Activated effector memory CD4-positive, alpha-beta T cell treated with anti-CD3 and anti-CD28 coated beads, Interleukin-2, amount 50 U/mL, for 16 hours (primary cell): ENCODE measurements at regions not wholly inside any gene's neighbourhood (a gene's known extent, or its start where the extent isn't known, plus 50 kb on each side); places are given as distances from the start of the nearest gene placed in this dataset.

ENCODE experiments used
- DNase-seq: peaks from one replicate; pipeline ENCODE4 v3.0.0-alpha.2; 2020

GRCh38 chr5:5981562-5981961, 396.8 kb downstream of the MED10 start:
- DNase-seq, result no peak

DNA sequence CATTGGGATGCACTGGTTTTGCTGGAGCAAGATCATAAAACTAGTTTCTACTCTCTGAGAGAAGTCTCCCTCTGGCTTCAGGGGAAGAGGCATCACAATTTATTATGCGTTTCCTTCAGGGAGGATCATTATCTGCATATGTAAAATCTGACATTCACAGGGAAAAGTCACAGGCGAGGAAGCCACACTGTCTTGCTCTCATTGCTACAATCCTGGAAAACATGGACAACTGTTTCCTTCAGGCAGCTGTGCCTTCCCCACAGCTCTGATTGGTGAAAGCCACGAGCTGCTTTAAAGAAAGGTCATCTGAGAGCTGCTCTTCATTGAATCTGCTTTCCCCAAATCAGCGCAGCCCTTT, 397.8 kb downstream of the MED10 start:
- no peak for DNase-seq

- no peak for DNase-seq
Measured at GRCh38 chr5:5979761-5980537, 398.4 kb downstream of the MED10 start.

DNA sequence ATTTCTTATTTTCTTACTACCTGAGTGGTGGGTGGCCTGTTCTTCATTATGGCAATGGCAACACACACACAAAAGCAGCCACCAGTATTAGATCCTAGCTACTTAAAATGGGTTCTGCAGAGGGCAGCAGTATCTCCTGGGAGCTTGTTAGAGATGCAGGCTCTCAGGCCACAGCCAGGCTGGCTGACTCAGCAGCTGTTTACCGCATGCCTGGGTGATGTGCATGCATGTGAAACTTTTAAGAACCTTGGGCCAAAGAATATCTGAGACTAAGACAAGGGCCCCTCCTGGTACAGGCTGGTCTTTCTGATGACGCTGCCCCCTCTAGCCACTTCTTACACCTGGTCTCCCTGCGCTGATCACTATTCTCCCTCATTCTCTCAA, 399.0 kb downstream of the MED10 start:
- DNase-seq, result no peak

DNA sequence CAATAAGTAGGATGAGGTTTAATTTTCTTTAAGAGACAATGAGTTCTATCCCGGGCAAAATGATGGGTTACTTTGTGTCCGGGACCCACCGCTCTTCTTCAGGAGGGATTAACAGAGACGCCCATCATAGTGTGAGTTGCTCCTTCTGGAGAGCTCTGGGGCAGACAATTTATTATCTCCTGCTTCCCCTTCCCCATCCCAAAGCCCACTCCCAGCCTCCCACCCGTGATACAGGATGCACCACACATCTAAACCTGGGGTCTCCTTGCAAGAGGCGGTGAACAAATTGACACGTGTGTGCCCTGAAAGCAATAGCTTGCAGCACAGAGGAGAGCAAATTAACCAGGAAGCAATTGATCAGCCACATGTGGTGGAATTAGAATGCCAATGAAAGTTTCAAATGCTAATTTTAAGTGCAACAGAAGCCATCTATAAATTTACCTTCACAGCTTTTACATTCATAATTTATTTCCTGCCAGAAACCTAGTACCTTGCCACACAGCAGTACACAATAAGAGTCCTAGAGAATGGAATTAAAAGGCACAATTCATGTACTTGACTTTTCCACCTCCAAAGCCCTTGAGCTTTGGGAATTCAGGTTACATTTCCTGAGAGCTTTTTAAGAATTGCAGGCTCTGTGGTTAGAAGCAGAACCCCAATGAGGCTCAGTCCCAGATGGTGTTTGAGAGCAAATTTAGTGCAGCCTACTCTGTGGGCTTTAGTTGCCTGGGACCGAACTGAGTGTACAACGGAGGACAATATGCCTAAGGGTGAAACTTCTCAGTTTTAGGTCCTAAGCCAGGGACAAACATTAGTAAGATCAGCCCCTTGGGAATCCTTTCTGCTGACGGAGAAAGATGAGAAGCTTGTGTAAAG, 399.6 kb downstream of the MED10 start:
- DNase-seq, result no peak

- DNase-seq, result no peak
Measured at GRCh38 chr5:5971203-5971602, 407.1 kb downstream of the MED10 start.

- DNase-seq, result no peak
Measured at GRCh38 chr5:5969942-5970483, 408.3 kb downstream of the MED10 start.

DNA sequence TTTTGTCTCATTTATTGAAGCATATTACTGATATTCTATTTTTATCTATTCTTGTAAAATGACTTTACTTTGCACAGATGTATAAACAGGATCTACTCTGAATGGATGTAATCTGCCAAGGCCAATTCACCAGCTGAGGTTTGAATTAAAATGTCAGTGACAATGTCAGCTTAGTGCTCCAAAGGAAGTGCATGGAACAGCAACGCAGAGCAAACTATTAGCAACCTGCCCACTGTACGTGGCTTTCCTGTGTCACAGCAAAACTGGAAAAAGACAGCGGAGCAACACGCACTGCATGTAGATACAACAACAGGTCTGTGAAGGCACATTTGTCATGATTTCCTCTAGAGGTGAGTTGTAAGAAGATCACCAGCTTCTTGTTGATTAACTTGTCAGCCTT, 409.4 kb downstream of the MED10 start:
- no peak for DNase-seq

GRCh38 chr5:5967944-5968343, 410.4 kb downstream of the MED10 start:
- DNase-seq, result no peak

DNA sequence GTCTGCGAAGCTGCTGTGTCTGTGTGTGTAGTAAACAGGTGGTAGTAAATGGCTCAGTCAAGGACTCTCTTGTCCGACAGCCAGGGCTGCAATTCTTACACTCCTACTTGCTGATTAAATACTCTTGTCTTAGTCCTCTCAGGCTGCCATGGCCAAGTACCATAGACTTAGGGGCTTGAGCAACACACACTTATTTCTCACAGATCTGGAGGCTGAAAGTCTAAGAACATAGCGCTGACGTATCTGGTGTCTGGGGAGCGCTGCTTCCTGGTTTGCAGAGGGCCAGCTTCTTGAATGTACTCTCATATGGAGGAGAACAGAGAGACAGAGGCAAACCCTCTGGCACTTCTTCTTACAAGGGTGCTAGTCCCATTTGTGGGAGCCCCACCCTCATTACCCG, 411.0 kb downstream of the MED10 start:
- DNase-seq, result no peak

DNA sequence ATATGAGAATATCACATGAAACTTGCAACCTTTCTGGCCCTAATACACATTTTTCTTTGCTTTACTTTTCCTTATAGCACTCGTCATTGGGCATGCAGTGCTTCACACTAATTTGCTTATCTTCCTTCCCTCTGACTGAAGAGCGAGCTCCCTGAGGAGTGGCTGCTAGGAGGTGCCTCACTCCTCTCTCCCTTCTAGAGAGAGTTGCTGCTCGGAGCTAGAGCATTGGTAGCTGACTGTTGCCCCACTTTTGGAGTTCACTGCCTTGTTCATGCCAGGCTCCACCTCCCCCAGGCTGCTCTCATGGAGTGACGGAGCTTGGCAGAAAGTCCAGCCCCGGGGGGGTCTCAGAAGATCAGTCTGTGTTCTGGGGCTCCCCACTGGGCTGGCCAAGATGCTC, 413.2 kb downstream of the MED10 start:
- no peak for DNase-seq

DNA sequence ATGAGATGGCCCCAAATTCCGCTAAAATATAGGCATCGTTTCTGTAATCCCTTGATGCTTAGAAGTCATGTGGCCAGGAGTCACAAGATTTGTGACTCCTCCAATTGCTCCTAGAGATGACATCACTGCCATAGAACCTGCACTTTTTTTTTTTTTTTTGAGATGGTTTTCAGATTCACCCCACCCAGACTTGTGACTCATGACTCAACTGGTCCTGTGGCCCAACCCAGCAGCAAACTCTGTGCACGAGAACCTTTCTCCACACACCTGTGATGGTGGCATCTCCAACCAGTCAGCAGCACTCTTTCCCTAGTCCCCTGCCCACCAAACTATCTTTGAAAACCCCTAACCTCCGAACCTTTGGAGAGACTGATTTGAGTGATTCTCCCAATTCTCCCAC, 414.0 kb downstream of the MED10 start:
- DNase-seq, result no peak

GRCh38 chr5:5957737-5958136, 420.6 kb downstream of the MED10 start:
- no peak for DNase-seq

GRCh38 chr5:5954275-5954598, 424.1 kb downstream of the MED10 start:
- no peak for DNase-seq

DNA sequence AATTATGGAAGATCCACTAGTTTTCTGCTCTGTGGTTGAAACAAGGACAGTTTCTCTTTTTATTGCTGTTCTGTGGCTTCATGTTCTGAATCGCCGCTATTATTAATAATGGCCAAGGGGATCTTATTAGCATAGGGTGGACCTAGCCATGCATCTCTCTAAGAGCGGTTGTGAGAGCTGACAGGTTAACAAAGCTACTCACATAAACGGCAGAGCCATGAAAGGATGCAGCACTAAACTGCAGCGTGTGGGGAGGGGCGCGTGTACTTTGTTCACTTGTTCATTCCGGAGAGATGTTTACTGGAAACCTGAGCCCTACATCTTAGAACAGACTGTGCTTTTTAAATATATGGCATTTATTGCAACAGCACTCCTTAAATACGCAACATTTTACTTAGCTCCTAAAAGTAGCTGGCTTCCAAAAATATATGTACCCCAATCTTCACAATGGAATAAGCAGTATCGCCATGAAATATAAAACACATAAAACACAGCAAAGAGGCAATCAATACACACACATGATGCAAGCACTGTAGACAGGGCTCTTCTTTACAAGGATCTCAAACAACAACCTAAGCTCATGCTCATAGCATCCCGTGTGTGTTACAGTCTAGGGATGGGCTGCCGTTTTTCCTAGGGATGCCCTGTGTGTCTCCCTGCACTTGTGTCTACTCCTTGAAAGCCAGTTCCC, 424.6 kb downstream of the MED10 start:
- no peak for DNase-seq

GRCh38 chr5:5951953-5952352, 426.4 kb downstream of the MED10 start:
- DNase-seq, result no peak

GRCh38 chr5:5950658-5951057, 427.7 kb downstream of the MED10 start:
- no peak for DNase-seq

DNA sequence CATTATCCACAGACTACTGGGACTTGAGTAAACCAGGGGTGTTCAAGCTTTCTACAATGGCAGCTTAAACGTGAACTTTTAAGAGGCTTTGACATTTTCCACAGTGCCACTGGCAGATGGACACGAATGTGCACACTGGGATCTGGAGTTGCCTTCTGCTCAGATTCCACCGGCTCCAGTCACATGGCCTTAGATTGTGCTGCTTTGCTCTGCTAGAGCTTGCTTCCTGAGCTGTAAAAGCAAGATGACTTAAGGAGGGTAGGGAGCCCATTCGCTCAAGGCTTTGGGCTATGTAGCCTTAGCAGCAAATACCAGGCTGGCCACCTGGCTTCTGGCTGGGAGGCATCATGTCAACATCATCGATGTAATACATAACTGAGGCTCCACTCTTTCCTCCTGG, 436.9 kb downstream of the MED10 start:
- DNase-seq, result no peak

- DNase-seq, result no peak
Measured at GRCh38 chr5:5939759-5940370, 438.5 kb downstream of the MED10 start.

DNA sequence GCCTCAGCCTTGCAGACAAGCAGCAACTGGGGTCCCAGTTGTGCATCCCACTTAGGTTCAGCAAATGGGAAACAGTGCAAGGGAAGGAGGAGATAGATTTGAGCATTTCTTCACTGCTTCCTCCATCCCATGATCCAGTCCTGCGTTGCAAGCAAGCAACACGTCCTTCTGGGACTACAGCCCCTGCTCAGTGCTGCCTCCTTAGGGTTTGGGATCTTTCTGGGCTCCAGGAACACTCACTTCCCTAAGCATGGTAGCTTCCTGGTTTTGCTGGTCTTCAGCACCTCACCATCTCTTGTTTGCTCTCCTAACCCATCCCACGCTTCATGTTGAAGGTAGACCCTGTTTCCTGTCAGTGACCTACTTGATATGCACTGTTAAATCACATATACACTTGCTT, 444.7 kb downstream of the MED10 start:
- no peak for DNase-seq

GRCh38 chr5:5932824-5933223, 445.5 kb downstream of the MED10 start:
- DNase-seq, result no peak

DNA sequence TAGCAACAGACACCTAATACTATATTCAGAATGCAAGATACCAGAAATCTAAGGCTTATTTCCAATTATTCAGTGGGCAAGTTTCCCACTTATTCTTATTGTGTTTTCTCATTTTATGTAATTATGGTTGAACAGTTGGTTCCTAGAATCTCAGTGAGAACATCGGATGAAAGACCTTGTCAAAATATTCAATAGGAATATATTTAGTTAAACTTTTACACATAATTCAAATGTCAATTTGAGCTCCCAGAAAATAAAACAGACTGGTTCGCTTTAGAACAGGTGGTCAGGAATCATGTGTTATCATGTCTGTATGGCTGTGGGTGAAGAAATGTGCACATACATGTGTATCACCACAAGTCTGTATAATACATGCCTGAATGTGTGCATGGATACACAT, 447.8 kb downstream of the MED10 start:
- DNase-seq, result no peak

DNA sequence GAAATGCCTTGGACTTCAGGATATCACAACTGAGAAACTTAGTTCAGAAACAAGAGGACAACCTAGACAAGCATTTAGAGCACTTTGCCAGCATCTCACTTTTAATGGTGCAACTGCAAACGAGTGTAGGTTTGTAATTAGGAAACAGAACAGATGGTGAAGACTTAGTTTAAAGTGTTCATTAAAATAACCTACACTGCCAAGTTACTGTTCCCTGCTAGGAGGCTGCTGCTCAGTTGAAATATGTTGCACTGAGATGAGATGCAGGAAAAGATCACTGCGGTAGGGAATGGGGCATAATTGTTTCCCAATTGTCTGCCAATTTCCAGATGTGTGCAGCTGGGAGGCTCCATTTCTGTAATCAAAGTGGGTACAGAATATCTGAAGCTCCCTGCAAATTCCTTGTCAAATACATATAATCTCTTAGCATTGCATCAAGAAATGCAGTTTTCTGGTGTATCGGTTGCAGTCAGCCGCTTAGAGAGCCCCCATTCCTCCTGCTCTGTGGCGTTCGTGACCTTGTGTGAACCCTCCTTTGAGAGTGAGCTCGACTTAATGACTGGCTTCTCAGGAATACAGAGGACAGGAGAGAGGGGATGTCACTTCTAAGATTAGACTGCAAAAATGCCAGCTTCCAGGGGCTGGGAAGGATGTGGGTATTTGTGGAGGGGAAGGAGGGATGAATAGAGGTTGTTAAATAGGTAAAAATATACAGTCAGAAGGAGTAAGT, 448.9 kb downstream of the MED10 start:
- DNase-seq, result no peak
